ENCODE measurements at regions not wholly inside any gene's neighbourhood (a gene's known extent, or its start where the extent isn't known, plus 50 kb on each side); places are given as distances from the start of the nearest gene placed in this dataset.

DNA sequence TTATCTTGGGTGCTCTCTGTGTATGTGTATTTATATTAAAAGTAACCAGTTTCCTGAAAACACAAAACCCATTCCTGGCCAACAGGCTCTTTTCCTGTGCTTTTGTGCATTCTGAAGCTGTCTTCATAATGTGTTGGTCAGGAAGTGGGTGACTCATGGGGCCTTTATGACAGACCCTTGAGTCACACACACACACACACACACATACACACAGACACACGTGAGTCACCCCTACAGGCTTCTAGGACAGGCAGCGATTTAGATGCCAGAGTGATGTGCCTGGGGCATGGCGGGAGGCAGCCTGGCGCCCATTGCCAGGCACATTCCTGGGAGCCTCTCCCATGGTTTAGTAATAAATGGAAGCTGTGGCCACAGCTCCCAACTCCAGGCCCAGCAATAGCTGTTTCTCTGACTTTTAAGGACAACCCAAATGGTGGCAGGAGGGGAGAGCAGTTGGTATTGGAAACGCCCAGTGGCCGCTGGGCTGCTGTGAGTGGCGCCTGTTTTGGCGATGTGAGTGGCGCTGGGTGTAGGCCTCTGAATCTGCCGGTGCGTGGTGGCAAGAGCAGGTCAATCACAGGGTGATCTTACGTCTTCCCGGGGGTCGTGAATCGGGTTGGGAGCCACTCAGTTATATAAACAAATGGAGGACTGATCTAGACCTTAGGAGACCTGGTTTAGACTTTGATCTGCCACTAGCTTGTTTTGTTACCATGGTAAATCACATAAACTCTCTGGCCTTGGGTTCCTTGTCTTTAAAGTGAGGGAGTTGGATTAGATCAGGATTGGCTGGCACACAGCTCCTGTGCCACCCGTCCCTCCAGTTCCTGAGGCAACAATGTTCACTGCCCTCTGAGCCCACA lies 150.7 kb upstream of the DLX2 start (continued):
- TF ChIP-seq ZSCAN20 (CRISPR knock-in tag; IDR thresholded peaks at IDR 0.05) (no peak), MAZ (IDR thresholded peaks at IDR 0.05; ENCODE audit: borderline replicate concordance, low read depth, low read length) (no peak), BCL3 (IDR thresholded peaks at IDR 0.05) (peak; percentile 24; the same call in 1 of the 3 replicates), MYC (IDR thresholded peaks at IDR 0.05; ENCODE audit: borderline replicate concordance, low read length) (no peak), ATOH8 (CRISPR knock-in tag; IDR thresholded peaks at IDR 0.05; ENCODE audit: low read depth) (no peak)

DNA sequence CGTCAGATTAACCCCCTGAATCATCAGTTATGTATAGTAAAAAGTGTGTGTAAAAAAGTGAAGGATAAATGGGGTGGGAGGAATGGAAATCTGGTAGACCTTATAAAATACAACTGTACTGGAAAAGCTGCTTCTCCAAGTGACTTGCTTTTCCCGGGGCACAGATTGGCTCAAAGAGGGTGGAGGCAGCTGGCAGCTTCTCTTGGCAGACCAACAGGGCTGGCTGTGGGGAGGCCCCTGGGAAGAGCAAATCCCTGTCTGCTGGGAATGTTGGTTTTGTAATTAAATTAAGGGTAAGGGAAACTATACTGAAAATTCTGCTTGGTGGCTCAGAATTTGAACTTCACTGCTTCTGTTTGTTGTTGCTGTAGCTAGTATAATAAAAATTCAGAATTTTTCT lies 154.2 kb upstream of the DLX2 start:
- H3K4me3 ChIP-seq: no peak overlapping the region
- CTCF ChIA-PET: interaction anchor here (0.5 to 1.2 kb wide), 2 partner anchors 128 to 205 kb away, joined by 3 to 4 read pairs; no protein-coding TSS in a partner anchor
- DNase-seq (ENCODE audit: low read depth in 1 of 2, low spot score in 1 of 2): no peak
- no peak overlapping the region for H3K27ac ChIP-seq
- ATAC-seq: no peak
- no peaks in the 10 kb centered on the region for H3K9me3 ChIP-seq
- 58% methylated on average over 2 of the region's 2 CpGs for WGBS (ENCODE audit: missing lambda C conversion rate)
- no peak for TF ChIP-seq ZC3H11A (IDR thresholded peaks at IDR 0.05)
- no peak for TF ChIP-seq GATA3 (IDR thresholded peaks at IDR 0.05; ENCODE audit: borderline replicate concordance)
- no peak for TF ChIP-seq USF2 (IDR thresholded peaks at IDR 0.05)
- no peak for TF ChIP-seq CBX2 (IDR thresholded peaks at IDR 0.05; ENCODE audit: borderline replicate concordance, low read depth)
- TF ChIP-seq CTCF (IDR thresholded peaks at IDR 0.05): no peak
- no peak for TF ChIP-seq RFX5 (IDR thresholded peaks at IDR 0.05)
- TF ChIP-seq ZSCAN20 (CRISPR knock-in tag; IDR thresholded peaks at IDR 0.05): no peak
- TF ChIP-seq REST (IDR thresholded peaks at IDR 0.05): no peak
- TF ChIP-seq JUN (IDR thresholded peaks at IDR 0.05): no peak
- TF ChIP-seq ATOH8 (CRISPR knock-in tag; IDR thresholded peaks at IDR 0.05; ENCODE audit: low read depth): no peak
- no peak for TF ChIP-seq KDM1A (IDR thresholded peaks at IDR 0.05; ENCODE audit: low read depth)
- no peak for TF ChIP-seq MAZ (IDR thresholded peaks at IDR 0.05; ENCODE audit: borderline replicate concordance, low read depth, low read length)
- no peak for TF ChIP-seq TFCP2L1 (CRISPR knock-in tag; IDR thresholded peaks at IDR 0.05)
- FAIRE-seq: no peak
- POLR2A ChIA-PET: no interaction called here
- H3K4me1 ChIP-seq: peaks cover 17% of the 10 kb centered on the region
- H3K4me2 ChIP-seq: no peak overlapping the region

Data from A549 (cell line).